HG02759 (cell line): ENCODE measurements at regions not wholly inside any gene's neighbourhood (a gene's known extent, or its start where the extent isn't known, plus 50 kb on each side); places are given as distances from the start of the nearest gene placed in this dataset.

ENCODE experiments used
- ATAC-seq: cut with Tn5 transposase; IDR thresholded peaks from one replicate; pipeline ENCODE4 v1.9.1; 2021; ENCODE audit warnings: mild to moderate bottlenecking, moderate library complexity; ENCODE audit not compliant: unreplicated experiment

DNA sequence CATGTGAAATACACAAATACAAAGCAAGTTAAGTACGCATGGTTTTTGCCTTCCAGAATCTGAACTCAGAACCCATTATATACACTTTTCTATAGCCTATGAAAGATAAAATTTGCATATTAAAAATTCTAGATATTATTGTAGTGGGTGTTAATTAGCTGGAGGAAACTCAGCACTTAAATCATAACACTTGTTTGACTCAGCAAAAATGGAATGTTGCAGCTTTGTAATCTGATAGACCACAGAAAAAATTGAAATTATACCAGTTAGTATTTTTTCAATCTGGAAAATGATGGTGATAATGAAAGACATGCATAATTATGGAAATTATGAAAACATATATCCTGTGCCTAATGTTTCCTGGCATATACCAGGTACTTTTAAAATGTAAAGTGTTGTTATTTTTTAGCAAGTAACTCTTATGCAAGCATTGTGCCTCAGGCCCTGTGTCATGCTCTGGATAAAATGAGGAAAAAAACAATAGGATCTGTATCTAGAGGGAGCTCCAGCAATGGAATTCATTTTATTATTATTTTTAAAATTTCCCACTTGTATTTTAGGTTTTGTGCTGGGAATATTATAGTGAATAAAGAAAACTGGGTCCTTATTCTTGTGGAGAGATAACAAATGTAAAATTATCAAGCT is 490.4 kb upstream of the SEMA3A start:
- ATAC-seq = no peak

- ATAC-seq = no peak
Observed at GRCh38 chr7:84682543-84682942, 488.0 kb upstream of the SEMA3A start.

DNA sequence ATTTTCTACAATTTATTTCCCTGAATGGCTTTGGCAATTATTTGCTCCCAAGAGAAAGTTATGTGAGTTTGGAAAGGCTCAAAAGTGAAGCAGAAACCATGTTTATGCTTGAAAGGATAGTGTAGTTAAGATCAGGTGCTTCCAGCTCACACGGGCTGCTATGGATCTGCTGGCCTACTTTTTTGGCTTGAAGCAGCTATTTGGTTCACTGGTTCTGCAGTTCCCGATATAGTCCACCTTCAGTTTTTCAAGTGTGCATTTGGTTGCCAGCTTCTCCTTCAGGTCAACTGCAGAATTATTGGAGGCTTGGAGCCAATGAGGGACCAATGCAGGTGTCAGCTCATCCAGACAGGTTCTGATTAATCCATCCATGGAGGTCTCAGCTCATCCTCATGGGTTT is 484.3 kb upstream of the SEMA3A start:
- no peak for ATAC-seq

GRCh38 chr7:84677117-84677732 is 482.6 kb upstream of the SEMA3A start:
- no peak for ATAC-seq

GRCh38 chr7:84675633-84676034 is 481.0 kb upstream of the SEMA3A start:
- no peak for ATAC-seq

- ATAC-seq = no peak
Observed at GRCh38 chr7:84674236-84674913, 479.8 kb upstream of the SEMA3A start.

DNA sequence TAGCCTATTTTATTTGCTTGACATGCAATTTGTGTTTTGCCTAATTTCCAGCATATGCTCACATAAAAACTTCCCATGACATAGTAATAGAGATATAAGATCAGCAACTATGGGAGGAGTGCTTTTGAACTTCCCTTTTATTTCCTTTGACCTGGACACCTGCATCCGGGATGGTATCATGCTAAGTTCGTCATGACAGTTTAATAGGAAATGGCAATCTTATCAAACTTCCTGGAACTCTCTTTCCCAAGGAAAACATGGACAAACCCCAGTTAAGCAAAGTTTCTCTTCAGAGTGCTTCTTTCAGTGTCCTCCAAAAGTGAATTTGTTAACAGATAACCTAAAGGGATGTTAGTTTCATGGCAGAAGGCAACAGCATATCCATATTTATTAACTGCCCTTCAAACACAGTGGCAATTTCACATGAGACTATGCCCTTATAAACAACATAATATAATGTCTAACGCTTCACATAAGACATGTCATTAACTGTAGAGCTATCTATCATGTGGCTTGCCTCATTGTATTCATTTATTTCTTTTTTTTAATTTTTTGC is 474.7 kb upstream of the SEMA3A start:
- no peak for ATAC-seq

GRCh38 chr7:84668116-84668515 is 473.5 kb upstream of the SEMA3A start:
- ATAC-seq = no peak

GRCh38 chr7:84666651-84667050 is 472.1 kb upstream of the SEMA3A start:
- ATAC-seq = no peak

DNA sequence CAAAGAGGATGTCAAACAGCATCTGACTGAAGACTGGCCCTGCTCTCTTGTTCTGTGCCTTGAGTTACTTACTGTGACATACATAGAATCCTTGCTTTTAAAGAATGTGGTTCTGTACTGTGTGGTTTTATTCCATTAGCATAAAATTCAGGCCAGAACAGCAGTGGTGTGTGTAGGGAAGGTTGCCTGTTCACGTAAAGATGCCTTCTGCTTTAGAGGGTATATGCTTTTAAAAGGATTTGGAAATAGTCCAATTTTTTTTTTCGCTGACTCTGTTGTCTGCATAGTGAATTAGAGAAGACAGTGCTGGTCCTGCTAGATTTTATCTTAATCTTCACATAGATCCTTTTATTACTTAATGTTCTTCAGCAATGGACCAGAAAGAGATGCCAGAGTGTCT is 470.8 kb upstream of the SEMA3A start:
- no peak for ATAC-seq

DNA sequence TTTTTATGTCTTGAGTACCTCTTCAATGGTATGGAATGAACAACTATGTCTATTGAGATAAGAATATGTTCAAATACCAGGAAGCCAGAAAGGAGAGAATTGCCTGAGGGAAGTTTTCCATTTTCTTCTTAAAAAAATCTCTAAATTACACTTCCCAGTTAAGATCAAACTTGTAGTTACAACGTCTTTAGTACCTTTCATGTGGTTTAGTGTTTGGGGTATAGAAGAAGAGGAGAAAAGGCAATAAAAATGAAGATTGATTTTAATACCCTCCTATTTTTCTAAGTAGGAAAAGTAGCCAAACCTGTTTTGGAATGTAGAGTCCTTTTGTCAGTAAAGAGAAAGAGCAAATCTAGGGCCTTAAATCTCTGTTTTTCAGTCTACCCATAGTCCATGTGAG is 470.0 kb upstream of the SEMA3A start:
- ATAC-seq = no peak

DNA sequence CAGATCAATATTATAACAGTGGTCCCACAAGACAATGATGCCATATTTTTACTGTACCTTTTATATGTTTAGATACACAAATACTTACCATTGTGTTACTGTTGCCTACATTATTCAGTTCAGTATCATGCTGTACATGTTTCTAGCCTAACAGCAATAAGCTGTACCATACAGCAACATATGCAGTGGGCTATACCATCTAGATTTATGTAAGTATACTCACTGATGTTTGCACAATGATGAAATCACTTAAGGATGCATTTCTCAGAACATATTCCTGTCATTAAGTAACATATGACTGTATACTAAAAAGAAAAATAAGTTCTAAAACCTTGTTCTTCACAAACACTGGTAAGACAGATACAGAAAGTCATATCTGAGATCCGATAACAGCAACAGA is 468.6 kb upstream of the SEMA3A start:
- ATAC-seq = no peak

GRCh38 chr7:84658286-84658685 is 463.7 kb upstream of the SEMA3A start:
- no peak for ATAC-seq

DNA sequence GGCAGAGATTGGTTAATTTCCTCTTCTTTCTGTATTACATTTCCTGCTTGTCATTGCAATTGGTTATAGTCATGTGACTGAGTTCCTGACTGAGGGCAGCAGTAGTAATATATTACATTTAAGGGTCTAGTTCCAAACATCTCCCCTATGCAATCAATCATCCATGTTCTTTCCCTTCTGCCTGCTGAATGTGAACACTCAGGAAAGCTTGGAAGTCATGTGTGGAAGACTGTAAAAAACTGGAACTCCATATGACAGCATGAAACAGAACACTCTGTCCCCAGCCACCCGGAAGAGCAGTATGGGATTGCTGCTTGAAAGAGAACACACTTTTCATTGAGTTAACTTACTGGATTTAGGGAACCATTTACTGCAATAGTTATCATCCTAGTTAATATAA is 459.7 kb upstream of the SEMA3A start:
- no peak for ATAC-seq

DNA sequence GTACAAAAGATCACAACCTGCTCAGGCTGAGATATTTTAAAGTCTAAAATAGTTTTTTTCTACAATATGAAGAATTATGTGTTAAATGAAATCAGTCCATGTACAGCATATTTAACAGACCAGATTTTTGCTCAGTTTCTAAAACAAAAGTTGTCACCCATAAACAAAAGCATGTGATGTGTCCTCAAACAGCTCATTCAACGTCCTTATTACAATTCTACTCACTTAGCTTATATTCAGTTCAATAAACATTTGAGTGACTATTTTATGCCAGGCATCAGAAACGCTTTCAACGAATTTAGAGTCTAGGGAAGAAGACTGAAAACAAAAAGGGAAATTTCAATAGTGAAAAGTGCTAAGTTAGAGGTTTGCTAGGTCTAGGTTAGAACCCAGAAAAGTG is 457.3 kb upstream of the SEMA3A start:
- no peak for ATAC-seq

DNA sequence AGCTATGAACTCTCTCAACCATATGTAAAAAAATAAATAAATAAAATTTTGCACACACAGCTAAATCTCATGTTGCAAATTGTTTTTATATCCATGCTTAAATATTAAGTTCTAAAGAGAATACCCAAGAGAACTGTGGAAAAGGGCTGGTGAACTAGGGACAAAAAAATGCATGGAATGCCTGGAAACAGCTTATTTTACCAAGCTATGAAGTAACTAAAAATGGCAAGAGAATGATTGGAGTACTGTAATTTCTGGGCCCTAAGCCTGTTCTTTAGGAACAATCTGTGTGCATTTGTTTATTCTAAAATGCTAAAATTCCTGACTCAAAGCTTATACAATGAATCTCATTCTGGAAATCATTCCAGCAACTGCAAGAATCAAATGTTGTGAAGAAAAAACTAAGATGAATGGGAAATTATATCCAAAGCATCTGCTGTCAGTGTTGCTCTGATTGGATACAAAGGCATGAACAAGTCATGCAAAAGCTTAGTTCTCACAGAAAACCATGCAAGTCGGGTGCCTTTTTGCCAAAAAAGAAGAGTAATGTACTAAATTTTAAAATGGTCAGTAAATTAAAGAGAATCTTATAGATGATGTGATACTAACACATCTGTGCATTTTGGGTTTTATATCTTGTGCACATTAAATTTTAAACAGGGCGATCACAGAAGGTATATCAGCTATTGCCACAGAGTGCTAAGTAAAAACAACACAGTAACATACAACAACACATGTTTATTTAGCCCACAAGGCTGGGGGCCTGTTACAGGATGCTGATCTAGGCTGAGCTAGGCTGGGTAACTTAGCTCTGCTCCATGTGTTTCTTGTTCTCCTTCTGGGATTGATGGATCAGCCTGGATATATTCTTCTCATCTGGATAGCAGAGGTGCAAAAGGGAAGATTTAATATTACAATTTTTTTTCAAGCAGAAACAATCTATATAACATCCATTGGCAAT is 453.5 kb upstream of the SEMA3A start:
- no peak for ATAC-seq

- ATAC-seq = no peak
Observed at GRCh38 chr7:84642611-84643010, 448.0 kb upstream of the SEMA3A start.

- no peak for ATAC-seq
Observed at GRCh38 chr7:84640637-84641036, 446.0 kb upstream of the SEMA3A start.

GRCh38 chr7:84638339-84638697 is 443.7 kb upstream of the SEMA3A start:
- no peak for ATAC-seq

DNA sequence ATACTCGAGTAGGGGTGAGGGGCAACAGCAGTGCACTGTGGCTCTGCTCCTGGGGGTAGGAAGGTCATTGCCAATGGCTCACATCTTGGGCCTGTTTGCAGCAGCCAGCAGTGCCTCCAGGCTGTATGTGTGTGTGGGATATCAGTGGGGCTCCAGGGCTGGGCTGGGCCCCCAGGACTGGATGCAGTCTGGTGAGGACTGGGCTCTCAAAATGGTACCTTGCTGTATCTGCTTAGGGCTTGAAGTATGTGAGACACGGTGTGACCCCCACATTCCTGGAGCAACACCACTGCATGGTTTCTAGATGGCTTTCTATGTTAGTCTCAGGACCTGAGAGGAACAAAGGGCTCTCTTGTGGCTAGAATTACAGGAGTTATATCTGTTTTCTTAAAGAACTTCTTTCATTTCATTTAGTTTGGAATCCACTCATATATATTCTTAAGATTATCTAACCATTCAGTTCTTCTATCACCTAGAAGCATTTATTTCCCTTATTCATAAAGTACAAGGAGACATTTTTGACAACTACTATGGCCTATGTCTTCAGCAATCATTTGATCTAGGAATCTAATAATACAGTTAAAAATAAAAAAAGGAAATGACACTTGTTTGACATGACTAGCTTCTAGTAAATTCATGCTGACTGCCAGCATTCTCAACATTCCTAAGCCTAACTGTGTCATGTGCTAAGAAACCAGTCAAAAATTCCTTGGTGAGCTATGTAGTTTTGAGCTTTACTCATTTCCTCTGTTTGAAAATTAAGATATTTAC is 443.2 kb upstream of the SEMA3A start:
- no peak for ATAC-seq
